ENCODE measurements at regions not wholly inside any gene's neighbourhood (a gene's known extent, or its start where the extent isn't known, plus 50 kb on each side); places are given as distances from the start of the nearest gene placed in this dataset.

DNA sequence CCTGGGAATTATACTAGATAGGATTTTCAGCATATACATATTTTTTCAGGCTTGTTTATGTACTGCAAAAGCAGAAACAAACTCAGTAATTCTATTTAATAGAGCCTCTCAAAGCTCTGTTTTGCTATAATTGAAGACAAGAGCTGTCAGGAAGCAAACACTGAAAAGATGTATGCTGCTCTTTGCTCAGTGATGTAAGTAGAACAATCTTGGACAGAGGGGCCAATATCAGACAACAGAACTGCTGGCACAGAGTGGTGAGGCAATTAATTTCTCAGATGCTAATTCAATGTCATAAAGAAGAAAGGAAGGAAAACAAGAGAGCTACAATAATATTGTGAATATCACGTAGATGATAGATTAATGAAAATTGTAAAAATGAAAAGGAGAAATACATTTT, 663.3 kb upstream of the ADGRB3 start:
- no peak for TF ChIP-seq CTCF (IDR thresholded peaks at IDR 0.05)
- Mint-ChIP-seq H3K4me1 (no peaks in the 10 kb centered on the region), H3K27ac (no peak overlapping the region), H3K27me3 (ENCODE audit: low read depth in 2 of 2) (no peaks in the 10 kb centered on the region), H3K36me3 (no peaks in the 10 kb centered on the region), H3K4me3 (no peak overlapping the region), H3K9me3 (peaks cover 9 to 15% of the 10 kb centered on the region in 2 donors)
- H3K4me3 ChIP-seq (ENCODE audit: low read length), result no peak overlapping the region
- no peaks in the 10 kb centered on the region for H3K9me3 ChIP-seq (ENCODE audit: control insufficient read depth, insufficient read depth, low read length)
- no peaks in the 10 kb centered on the region for H3K27me3 ChIP-seq (ENCODE audit: control insufficient read depth, insufficient read depth, low read length)
- intact Hi-C loops (cut with micrococcal nuclease), result no loop called here
- no peaks in the 10 kb centered on the region for H3K4me1 ChIP-seq (ENCODE audit: control insufficient read depth, insufficient read depth, low read length)
- WGBS (ENCODE audit: insufficient coverage), result no CpG with 5 or more reads among the region's 1 CpG
- H3K36me3 ChIP-seq (ENCODE audit: control insufficient read depth, insufficient read depth, low read length), result no peaks in the 10 kb centered on the region
- ATAC-seq, result no peak
- no peak for DNase-seq
- no peak overlapping the region for H3K27ac ChIP-seq (ENCODE audit: low read length)

DNA sequence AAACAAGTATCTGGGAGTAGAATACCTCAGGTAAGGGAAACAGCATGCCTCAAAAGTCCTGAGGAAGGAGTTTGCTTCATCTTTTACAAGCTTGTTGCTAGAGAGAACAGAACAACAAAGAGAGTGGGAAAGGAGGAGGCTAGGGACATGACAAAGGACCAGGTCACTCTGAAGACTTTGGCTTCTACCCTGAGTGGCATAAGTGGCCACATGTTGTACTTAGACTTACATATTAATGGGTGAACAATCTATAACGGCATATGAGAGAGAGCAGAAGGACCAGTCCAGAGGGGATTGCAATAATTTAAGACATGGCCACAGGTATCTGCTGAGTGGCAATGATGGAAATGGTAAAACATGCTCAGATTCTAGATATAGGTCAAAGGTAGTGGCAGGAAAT, 668.3 kb upstream of the ADGRB3 start:
- H3K9me3 ChIP-seq (ENCODE audit: control insufficient read depth, insufficient read depth, low read length), result no peaks in the 10 kb centered on the region
- H3K36me3 ChIP-seq (ENCODE audit: control insufficient read depth, insufficient read depth, low read length), result no peaks in the 10 kb centered on the region
- Mint-ChIP-seq H3K36me3 (no peaks in the 10 kb centered on the region), H3K4me1 (no peaks in the 10 kb centered on the region), H3K9me3 (peaks cover 10 to 15% of the 10 kb centered on the region in 2 donors), H3K4me3 (no peak overlapping the region), H3K27me3 (ENCODE audit: low read depth in 2 of 2) (no peaks in the 10 kb centered on the region), H3K27ac (no peak overlapping the region)
- no peak for ATAC-seq
- no peak for DNase-seq
- H3K4me3 ChIP-seq (ENCODE audit: low read length), result no peak overlapping the region
- intact Hi-C loops (cut with micrococcal nuclease), result no loop called here
- no peaks in the 10 kb centered on the region for H3K4me1 ChIP-seq (ENCODE audit: control insufficient read depth, insufficient read depth, low read length)
- H3K27me3 ChIP-seq (ENCODE audit: control insufficient read depth, insufficient read depth, low read length), result no peaks in the 10 kb centered on the region
- TF ChIP-seq CTCF (IDR thresholded peaks at IDR 0.05), result no peak
- WGBS (ENCODE audit: insufficient coverage), result 61% methylated on average over 1 of the region's 1 CpG
- no peak overlapping the region for H3K27ac ChIP-seq (ENCODE audit: low read length)

- H3K4me1 ChIP-seq (ENCODE audit: control insufficient read depth, insufficient read depth, low read length), result no peaks in the 10 kb centered on the region
- Mint-ChIP-seq H3K36me3 (peaks cover 9% of the 10 kb centered on the region), H3K4me3 (no peak overlapping the region), H3K9me3 (peaks cover 2 to 10% of the 10 kb centered on the region in 2 donors), H3K27ac (no peak overlapping the region), H3K4me1 (no peaks in the 10 kb centered on the region), H3K27me3 (ENCODE audit: low read depth in 2 of 2) (no peaks in the 10 kb centered on the region)
- no peaks in the 10 kb centered on the region for H3K27me3 ChIP-seq (ENCODE audit: control insufficient read depth, insufficient read depth, low read length)
- no peak overlapping the region for H3K27ac ChIP-seq (ENCODE audit: low read length)
- no peak for ATAC-seq
- H3K36me3 ChIP-seq (ENCODE audit: control insufficient read depth, insufficient read depth, low read length), result no peaks in the 10 kb centered on the region
- peaks cover 9% of the 10 kb centered on the region for H3K9me3 ChIP-seq (ENCODE audit: control insufficient read depth, insufficient read depth, low read length)
- no peak for TF ChIP-seq CTCF (IDR thresholded peaks at IDR 0.05)
- intact Hi-C loops (cut with micrococcal nuclease), result no loop called here
- no peak overlapping the region for H3K4me3 ChIP-seq (ENCODE audit: low read length)
- no peak for DNase-seq
Observed at GRCh38 chr6:67956352-67956751, 678.7 kb upstream of the ADGRB3 start.

GRCh38 chr6:67952948-67953347, 682.1 kb upstream of the ADGRB3 start:
- no peaks in the 10 kb centered on the region for H3K4me1 ChIP-seq (ENCODE audit: control insufficient read depth, insufficient read depth, low read length)
- no peaks in the 10 kb centered on the region for H3K27me3 ChIP-seq (ENCODE audit: control insufficient read depth, insufficient read depth, low read length)
- peaks cover 8 to 24% of the 10 kb centered on the region in 2 donors for H3K9me3 Mint-ChIP-seq
- H3K27me3 Mint-ChIP-seq (ENCODE audit: low read depth in 2 of 2), result no peaks in the 10 kb centered on the region
- no peak for ATAC-seq
- H3K9me3 ChIP-seq (ENCODE audit: control insufficient read depth, insufficient read depth, low read length), result peaks cover 9% of the 10 kb centered on the region
- no peak overlapping the region for H3K4me3 ChIP-seq (ENCODE audit: low read length)
- no peak overlapping the region for H3K27ac Mint-ChIP-seq
- no peak overlapping the region for H3K27ac ChIP-seq (ENCODE audit: low read length)
- intact Hi-C loops (cut with micrococcal nuclease), result no loop called here
- no peak for DNase-seq
- no peaks in the 10 kb centered on the region for H3K4me1 Mint-ChIP-seq
- H3K36me3 ChIP-seq (ENCODE audit: control insufficient read depth, insufficient read depth, low read length), result no peaks in the 10 kb centered on the region
- TF ChIP-seq CTCF (IDR thresholded peaks at IDR 0.05), result no peak
- H3K36me3 Mint-ChIP-seq, result peaks cover 16% of the 10 kb centered on the region
- no peak overlapping the region for H3K4me3 Mint-ChIP-seq
- 33% methylated on average over 1 of the region's 1 CpG for WGBS (ENCODE audit: insufficient coverage)
